CD4-positive, alpha-beta T cell treated with Interleukin-1 beta for 1 hour (primary cell): ENCODE measurements at regions not wholly inside any gene's neighbourhood (a gene's known extent, or its start where the extent isn't known, plus 50 kb on each side); places are given as distances from the start of the nearest gene placed in this dataset.

Experiments used
- DNase-seq, 2 donors: peaks; one replicate each; pipeline ENCODE4 v3.0.0-alpha.2; 2020 to 2022

DNA sequence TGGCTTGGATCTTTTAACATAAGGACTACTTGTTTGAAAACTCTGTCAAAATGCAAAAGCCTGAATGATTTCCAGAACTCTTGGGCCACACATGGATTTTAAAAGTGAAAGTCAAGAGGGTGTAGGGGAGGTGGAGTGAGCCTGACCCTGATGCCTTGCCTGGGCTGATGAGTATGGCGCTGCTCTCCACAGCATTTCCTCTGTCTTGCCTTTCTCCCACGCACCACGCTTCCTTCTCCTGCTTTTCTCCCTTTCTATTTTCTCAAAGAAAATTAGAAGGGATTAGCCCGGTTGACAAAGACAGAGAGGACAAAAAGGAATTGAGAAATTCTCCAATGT, 207.0 kb upstream of the CCDC68 start:
- no peak for DNase-seq

- DNase-seq: no peak
These were observed 204.3 kb upstream of the CCDC68 start for GRCh38 chr18:55163550-55163949.

- DNase-seq: no peak
These were observed 202.7 kb upstream of the CCDC68 start for GRCh38 chr18:55161916-55162315.

DNA sequence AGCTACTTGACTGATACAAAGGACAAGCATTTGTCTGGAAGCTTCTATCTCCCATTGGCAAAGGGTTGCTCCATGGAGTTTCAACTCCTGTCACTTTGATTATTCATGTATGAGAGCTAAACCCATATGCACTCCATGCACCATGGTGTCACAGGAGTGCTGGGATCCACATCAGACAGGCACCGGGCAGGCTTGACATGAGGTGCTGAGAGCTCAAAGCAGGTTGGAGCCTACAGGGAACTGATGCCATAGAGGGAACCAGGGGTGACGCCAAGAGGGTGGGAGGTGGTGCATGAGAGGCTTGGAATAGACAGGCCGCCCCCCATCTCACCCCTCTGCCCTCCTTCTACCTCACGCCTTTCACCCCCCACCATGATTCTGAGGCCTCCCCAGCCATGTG, 199.8 kb upstream of the CCDC68 start:
- no peak for DNase-seq

DNA sequence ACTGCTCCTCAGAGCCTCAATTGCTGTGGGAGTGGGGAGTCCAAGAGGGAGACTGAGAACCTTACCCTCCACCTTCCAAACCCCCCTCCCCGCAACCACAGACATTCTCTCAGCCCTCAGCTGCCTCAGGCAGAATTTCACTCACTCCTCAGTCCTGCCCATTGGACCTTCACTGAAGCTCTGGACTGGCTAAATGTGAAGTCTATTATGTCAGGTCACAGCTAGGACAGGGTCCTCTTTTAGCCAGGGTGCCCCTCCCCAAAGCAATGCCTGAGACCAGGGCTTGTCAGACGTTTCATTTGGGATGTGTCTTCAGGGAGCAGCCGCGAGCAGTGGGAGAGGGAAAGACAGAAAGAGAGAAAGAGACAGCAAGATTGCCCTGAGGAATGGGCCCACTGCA, 199.3 kb upstream of the CCDC68 start:
- no peak for DNase-seq

- no peak for DNase-seq
These were observed 194.1 kb upstream of the CCDC68 start for GRCh38 chr18:55153346-55153745.

DNA sequence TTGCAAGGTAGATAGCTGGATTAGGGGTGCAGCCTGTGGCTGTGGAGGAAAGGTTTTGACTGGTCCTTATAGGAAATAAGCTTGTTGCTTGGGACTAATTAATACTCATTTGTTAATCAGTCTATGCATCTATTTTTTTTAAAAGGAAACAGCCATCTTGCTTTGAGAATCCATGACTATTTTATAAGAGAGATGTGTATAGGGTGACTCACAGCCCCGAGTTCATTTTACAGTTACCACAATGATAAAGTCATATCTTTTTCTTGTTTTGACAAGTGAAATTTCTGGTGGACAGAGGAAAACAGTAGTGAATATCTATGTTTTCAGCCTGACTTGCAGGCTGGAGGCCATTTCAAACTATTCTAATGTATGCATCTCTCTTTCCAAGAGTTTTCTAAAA, 193.5 kb upstream of the CCDC68 start:
- no peak for DNase-seq

DNA sequence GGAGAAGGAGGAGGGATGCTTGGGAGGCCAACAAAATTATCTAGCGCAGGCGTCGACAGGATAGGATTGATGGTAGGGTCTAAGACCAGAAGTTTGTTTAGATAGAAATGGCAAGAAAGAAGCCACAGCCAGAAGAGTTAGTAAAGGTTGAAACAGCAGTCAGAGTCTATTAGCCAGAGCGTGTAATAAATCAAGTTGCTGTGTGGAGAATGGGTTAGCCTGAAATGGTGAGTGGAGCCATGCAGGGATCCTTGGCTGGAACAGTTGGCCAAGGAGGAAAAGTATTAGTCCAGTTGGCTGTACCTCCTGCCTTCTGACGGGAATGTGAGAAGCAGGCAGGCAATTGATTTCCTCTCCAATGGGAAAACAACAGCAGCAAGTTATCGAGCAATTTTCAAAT, 190.7 kb upstream of the CCDC68 start:
- DNase-seq: no peak

DNA sequence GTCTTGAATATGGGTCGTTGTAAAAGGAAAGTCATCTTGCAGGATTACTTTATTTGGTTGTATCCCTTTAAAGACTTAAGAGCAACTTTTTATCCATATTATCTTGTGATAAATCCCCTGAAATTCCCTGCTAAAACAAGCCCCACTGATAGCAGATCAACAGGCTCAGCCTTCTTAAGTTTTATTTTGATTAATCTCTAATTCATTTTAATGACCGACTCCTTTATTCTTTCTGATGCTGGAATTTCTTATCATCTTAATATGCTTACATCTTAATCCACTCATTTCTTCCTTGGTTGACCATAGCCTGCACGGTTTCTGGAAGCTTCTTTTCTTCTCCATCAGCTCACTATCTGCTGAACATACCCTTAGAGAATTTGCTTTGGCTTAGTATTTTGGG, 188.5 kb upstream of the CCDC68 start:
- DNase-seq: no peak

GRCh38 chr18:55144193-55144930, 185.1 kb upstream of the CCDC68 start:
- no peak for DNase-seq

- DNase-seq: no peak
These were observed 183.1 kb upstream of the CCDC68 start for GRCh38 chr18:55142410-55142809.

GRCh38 chr18:55141318-55141717, 182.1 kb upstream of the CCDC68 start:
- no peak for DNase-seq

DNA sequence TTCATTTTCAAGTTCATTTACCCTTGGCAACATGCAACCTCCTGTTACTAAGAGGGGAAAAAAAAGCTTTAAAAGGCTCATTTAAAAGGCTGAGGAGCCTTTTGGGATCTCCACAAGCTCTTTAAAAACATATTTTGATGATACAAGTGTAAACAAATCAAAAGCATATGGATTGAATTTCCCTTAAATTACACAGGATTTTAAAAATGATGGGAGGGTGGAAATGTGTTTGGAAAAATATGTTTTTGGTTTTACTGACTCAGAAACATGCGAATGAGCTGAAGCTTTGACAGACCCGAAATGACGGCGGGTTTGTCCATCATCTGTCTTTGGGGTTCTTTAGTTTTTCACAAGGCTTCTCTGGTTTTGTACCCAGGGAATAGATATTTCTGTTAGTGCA, 180.6 kb upstream of the CCDC68 start:
- DNase-seq: no peak

GRCh38 chr18:55139307-55139706, 180.0 kb upstream of the CCDC68 start:
- DNase-seq: no peak

GRCh38 chr18:55138401-55138800, 179.1 kb upstream of the CCDC68 start:
- DNase-seq: no peak

DNA sequence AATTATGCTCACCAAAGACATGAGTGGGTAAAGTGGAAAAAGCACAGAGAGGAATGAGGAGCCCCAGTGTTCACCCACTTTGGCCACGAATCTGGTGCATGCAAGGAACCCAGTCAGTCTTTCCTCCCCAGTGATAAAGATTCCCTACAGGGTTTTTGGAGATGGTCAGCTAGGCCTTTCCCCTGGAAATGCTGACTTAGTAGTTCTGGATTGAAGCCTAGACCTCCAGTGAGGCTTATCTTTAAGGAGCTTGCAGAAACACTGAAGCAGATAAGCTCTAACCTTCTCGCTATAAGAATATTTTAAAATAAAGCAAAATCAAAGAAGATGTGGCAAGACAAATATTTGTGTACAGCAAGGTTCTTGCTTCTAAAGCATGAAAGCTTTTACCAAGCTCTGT, 178.3 kb upstream of the CCDC68 start:
- DNase-seq: no peak

- no peak for DNase-seq
These were observed 177.6 kb upstream of the CCDC68 start for GRCh38 chr18:55136864-55137263.

DNA sequence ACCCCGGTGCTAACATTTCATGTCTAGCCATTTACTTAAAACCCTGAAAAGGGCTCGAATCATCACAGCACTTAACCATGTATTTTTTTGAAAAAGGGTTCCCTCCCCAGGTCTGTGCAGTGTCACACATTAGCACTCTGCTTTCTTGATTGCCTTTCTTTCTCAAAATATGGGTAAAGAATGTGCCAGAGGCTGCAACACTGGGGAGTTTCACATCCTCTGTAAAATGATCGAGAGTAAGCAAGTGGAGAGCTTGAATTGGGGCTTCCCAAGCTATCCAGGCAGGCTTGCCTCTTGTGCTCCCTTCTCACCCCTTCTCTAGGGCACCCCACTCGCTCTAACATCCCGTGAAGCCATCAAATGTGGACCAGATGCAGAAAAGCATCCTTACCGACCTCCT, 177.0 kb upstream of the CCDC68 start:
- DNase-seq: no peak

GRCh38 chr18:55133378-55133777, 174.1 kb upstream of the CCDC68 start:
- no peak for DNase-seq

DNA sequence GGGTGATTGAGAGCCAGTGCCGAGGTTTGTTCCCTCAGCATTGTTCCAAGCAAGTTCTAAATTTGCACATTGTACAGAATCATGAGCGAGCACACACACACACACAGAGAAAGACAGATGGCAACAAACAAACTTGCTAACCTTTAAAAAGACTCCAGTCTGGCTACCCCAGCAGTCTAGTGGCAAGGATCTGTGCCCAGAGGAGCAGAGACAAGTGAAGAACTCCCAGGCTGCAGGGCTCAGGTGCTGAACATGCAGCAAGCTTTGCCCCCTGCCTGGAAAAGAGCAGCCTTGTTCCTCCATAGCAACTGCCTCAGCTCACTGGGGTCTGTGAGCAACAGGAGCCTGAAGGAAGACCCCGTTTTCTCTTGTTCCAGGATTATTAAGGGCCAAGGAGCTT, 169.2 kb upstream of the CCDC68 start:
- DNase-seq: no peak

DNA sequence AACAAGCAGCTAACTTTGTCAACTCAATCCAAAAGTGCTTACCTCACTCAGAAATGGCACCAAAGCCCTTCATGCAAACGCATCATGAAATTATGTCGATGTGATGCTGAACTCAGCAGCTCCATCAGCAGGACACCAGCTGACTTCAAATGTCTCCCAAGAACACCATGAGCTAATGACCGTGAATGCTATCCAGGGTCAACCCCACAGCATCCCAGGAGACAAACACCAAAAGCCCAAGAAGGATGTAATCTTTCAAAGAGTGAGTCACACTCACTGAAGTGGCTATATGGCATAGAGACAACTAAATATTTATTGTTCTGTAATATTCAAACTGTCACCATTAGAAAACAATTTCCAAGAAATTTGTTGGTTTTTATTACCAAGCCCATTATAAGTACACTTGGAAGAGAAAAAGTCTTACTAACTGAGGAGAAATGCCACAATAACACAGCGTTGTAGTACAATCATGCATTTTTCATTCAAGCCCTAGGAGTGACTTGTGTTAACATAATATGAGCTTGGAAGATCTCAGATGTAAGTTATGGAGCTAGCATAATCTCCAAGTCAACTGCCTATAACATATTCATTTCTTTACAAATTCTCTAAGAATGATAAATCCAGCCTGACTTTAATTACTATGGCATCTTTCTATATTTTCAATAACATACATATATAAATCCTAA, 165.0 kb upstream of the CCDC68 start:
- no peak for DNase-seq

DNA sequence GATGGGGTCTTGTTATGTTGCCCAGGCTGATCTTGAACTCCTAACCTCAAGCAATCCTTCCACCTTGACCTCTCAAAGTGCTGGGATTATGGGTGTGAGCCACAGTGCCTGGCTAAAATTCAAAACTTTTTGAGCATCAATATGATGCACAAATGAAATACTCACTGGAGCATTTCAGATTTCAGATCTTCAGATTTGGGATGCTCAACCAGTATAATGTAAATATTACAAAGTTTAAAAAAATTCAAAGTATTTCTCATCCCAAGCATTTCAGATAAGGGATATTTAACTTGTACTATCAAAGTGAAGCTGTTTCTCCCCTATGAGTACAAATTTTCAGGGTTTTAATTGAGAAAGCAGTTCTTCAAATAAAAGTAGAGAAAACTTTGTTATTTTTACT, 164.1 kb upstream of the CCDC68 start:
- no peak for DNase-seq

- DNase-seq: no peak
These were observed 162.3 kb upstream of the CCDC68 start for GRCh38 chr18:55121397-55122170.

- no peak for DNase-seq
These were observed 161.6 kb upstream of the CCDC68 start for GRCh38 chr18:55120896-55121295.
